ENCODE measurements at regions not wholly inside any gene's neighbourhood (a gene's known extent, or its start where the extent isn't known, plus 50 kb on each side); places are given as distances from the start of the nearest gene placed in this dataset.
"Not testable (repeated sequence)": the region's sequence is repeated elsewhere in the genome, so short reads cannot be mapped to it uniquely, and the experiment has no call there.

- no peak for DNase-seq (ENCODE audit: low read depth)
Measured at GRCh38 chr21:38041493-38041892, 125.2 kb upstream of the KCNJ6 start.

GRCh38 chr21:38042246-38042645 is 126.0 kb upstream of the KCNJ6 start:
- no peak for DNase-seq (ENCODE audit: low read depth)

- no peak for DNase-seq (ENCODE audit: low read depth)
Measured at GRCh38 chr21:38048167-38048566, 131.9 kb upstream of the KCNJ6 start.

GRCh38 chr21:38054334-38054733 is 138.1 kb upstream of the KCNJ6 start:
- no peak for DNase-seq (ENCODE audit: low read depth)

- DNase-seq (ENCODE audit: low read depth), result no peak
Measured at GRCh38 chr21:38056481-38056880, 140.2 kb upstream of the KCNJ6 start.

GRCh38 chr21:38057626-38058025 is 141.4 kb upstream of the KCNJ6 start:
- no peak for DNase-seq (ENCODE audit: low read depth)

- DNase-seq (ENCODE audit: low read depth), result no peak
Measured at GRCh38 chr21:38060533-38060932, 144.3 kb upstream of the KCNJ6 start.

- DNase-seq (ENCODE audit: low read depth), result no peak
Measured at GRCh38 chr21:38067086-38067739, 151.0 kb upstream of the KCNJ6 start.

GRCh38 chr21:38072489-38072888 is 156.2 kb upstream of the KCNJ6 start:
- no peak for DNase-seq (ENCODE audit: low read depth)

- no peak for DNase-seq (ENCODE audit: low read depth)
Measured at GRCh38 chr21:38075833-38076587, 159.8 kb upstream of the KCNJ6 start.

GRCh38 chr21:38077569-38077968 is 161.3 kb upstream of the KCNJ6 start:
- DNase-seq (ENCODE audit: low read depth), result no peak

GRCh38 chr21:38080888-38081287 is 164.6 kb upstream of the KCNJ6 start:
- no peak for DNase-seq (ENCODE audit: low read depth)

GRCh38 chr21:38081708-38082107 is 165.5 kb upstream of the KCNJ6 start:
- DNase-seq (ENCODE audit: low read depth), result no peak

GRCh38 chr21:38082936-38083485 is 166.8 kb upstream of the KCNJ6 start:
- no peak for DNase-seq (ENCODE audit: low read depth)

GRCh38 chr21:38083535-38083934 is 167.3 kb upstream of the KCNJ6 start:
- DNase-seq (ENCODE audit: low read depth), result no peak

GRCh38 chr21:38086580-38086979 is 170.2 kb upstream of the KCNJ15 start:
- no peak for DNase-seq (ENCODE audit: low read depth)

GRCh38 chr21:38088916-38089762 is 167.7 kb upstream of the KCNJ15 start:
- DNase-seq (ENCODE audit: low read depth), result no peak

- DNase-seq (ENCODE audit: low read depth), result no peak
Measured at GRCh38 chr21:38089763-38090046, 167.1 kb upstream of the KCNJ15 start.

- not testable (repeated sequence) for DNase-seq (ENCODE audit: low read depth)
Measured at GRCh38 chr21:38091061-38091460, 165.7 kb upstream of the KCNJ15 start.

GRCh38 chr21:38092051-38092450 is 164.7 kb upstream of the KCNJ15 start:
- DNase-seq (ENCODE audit: low read depth), result no peak

GRCh38 chr21:38095220-38095619 is 161.6 kb upstream of the KCNJ15 start:
- DNase-seq (ENCODE audit: low read depth), result no peak

- no peak for DNase-seq (ENCODE audit: low read depth)
Measured at GRCh38 chr21:38097789-38098188, 159.0 kb upstream of the KCNJ15 start.
